Kidney epithelial cell (primary cell): ENCODE measurements at regions not wholly inside any gene's neighbourhood (a gene's known extent, or its start where the extent isn't known, plus 50 kb on each side); places are given as distances from the start of the nearest gene placed in this dataset.

Experiments used
- DNase-seq: peaks from one replicate; pipeline ENCODE4 v3.0.0-alpha.2; 2010; ENCODE audit warnings: low read depth
- H3K27me3 ChIP-seq: 2 replicates; pipeline ENCODE4 v1.6.0; 2011; ENCODE audit warnings: low read length; ENCODE audit not compliant: control insufficient read depth, insufficient read depth
- H3K36me3 ChIP-seq: 2 replicates; pipeline ENCODE4 v1.5.1; 2011; ENCODE audit warnings: low read length; ENCODE audit not compliant: control insufficient read depth, insufficient read depth
- H3K4me3 ChIP-seq: 2 replicates; pipeline ENCODE4 v1.5.1; 2011; ENCODE audit warnings: low read depth, mild to moderate bottlenecking, control low read depth, low read length
- TF ChIP-seq, protein P1 (sequence below): IDR thresholded peaks from 2 replicates; pipeline ENCODE4 v1.5.1; 2011; ENCODE audit warnings: mild to moderate bottlenecking, moderate library complexity, low read length, control low read depth, inconsistent platforms; ENCODE audit not compliant: insufficient read depth, poor library complexity, severe bottlenecking

DNA sequence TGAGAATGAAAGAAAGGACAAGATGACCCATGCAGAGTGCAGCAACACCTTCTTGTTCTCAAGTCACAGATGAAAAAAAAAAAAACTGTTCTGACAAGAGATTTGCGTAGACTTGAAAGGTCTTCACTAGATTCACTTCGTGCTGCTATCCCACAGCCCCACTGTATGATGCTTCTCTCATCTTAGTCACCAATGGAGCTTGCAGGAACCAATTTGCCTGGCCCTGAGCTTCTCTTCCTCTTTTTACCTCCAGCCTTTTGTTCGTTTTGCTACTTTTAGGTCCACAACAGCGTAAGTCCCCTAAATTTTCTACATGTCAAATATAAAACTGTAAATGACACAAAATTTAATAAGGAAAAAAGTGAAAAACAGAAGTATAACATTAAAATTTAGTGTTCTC is 107.9 kb upstream of the NAP1L1 start:
- no peak overlapping the region for H3K4me3 ChIP-seq
- no peak for DNase-seq
- H3K27me3 ChIP-seq = no peaks in the 10 kb centered on the region
- H3K36me3 ChIP-seq = no peaks in the 10 kb centered on the region
- TF ChIP-seq, protein P1, sequence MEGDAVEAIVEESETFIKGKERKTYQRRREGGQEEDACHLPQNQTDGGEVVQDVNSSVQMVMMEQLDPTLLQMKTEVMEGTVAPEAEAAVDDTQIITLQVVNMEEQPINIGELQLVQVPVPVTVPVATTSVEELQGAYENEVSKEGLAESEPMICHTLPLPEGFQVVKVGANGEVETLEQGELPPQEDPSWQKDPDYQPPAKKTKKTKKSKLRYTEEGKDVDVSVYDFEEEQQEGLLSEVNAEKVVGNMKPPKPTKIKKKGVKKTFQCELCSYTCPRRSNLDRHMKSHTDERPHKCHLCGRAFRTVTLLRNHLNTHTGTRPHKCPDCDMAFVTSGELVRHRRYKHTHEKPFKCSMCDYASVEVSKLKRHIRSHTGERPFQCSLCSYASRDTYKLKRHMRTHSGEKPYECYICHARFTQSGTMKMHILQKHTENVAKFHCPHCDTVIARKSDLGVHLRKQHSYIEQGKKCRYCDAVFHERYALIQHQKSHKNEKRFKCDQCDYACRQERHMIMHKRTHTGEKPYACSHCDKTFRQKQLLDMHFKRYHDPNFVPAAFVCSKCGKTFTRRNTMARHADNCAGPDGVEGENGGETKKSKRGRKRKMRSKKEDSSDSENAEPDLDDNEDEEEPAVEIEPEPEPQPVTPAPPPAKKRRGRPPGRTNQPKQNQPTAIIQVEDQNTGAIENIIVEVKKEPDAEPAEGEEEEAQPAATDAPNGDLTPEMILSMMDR = no peak

DNA sequence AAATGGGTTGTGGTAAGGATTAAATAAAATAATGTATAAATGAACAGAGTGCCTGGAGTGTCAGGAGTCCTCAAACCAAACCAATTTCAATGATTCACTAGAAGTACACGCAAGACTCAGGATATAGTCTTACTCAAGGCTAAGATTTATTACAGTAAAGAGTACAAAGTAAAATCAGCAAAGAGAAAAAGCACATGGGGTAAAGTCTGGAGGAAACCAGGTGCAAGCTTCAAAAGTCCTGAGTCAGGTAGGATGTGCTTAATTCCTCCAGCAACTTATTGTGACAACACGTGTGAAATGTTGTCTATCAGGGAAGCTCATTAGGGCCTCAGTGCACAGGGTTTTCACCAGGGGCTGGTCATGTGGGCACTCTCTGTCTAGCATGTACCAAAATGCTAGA is 105.8 kb upstream of the NAP1L1 start:
- Histone ChIP-seq H3K27me3 (no peaks in the 10 kb centered on the region), H3K4me3 (no peak overlapping the region), H3K36me3 (no peaks in the 10 kb centered on the region)
- no peak for DNase-seq
- TF ChIP-seq, protein P1 = no peak

DNA sequence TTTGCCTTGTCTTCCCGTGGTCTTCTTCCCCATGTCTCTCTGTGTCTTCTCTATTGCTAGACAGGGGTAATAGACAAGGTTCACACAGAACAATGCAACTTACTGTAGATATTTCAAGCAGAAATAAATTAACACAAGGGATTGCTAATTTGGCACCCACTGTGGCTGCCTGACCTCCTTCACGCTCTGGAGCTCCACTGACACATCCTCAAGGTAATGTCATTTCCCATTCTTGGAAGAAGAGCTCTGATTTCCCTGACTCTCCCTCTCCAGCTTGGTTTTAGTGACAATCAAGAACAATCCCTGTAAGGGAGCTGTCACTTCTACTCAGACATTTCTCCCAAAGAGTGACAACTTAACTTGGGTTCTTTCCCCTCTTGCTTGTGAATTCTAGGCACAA is 105.4 kb upstream of the NAP1L1 start:
- no peaks in the 10 kb centered on the region for H3K36me3 ChIP-seq
- TF ChIP-seq, protein P1 = no peak
- no peak for DNase-seq
- H3K27me3 ChIP-seq = no peaks in the 10 kb centered on the region
- H3K4me3 ChIP-seq = no peak overlapping the region

DNA sequence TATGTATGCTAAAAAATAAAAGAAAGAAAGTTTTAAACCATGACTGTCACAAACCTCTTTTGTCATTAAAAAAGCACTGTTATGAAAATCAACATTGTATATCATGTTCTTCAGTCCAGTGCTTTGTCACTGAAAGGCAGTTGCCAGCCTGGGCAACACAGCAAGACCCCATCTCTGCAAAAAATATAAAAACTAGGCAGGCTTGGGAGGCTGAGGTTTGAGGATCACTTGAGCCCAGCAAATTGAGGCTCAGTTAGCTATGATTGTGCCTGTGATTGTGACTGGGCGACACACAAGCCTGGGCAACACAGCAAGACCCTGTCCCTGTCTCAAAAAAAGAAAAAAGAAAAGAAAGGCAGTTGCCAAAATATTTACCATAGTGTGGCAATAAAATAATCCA is 102.7 kb upstream of the NAP1L1 start:
- DNase-seq = no peak
- TF ChIP-seq, protein P1 = no peak
- Histone ChIP-seq H3K27me3 (no peaks in the 10 kb centered on the region), H3K4me3 (no peak overlapping the region), H3K36me3 (no peaks in the 10 kb centered on the region)

DNA sequence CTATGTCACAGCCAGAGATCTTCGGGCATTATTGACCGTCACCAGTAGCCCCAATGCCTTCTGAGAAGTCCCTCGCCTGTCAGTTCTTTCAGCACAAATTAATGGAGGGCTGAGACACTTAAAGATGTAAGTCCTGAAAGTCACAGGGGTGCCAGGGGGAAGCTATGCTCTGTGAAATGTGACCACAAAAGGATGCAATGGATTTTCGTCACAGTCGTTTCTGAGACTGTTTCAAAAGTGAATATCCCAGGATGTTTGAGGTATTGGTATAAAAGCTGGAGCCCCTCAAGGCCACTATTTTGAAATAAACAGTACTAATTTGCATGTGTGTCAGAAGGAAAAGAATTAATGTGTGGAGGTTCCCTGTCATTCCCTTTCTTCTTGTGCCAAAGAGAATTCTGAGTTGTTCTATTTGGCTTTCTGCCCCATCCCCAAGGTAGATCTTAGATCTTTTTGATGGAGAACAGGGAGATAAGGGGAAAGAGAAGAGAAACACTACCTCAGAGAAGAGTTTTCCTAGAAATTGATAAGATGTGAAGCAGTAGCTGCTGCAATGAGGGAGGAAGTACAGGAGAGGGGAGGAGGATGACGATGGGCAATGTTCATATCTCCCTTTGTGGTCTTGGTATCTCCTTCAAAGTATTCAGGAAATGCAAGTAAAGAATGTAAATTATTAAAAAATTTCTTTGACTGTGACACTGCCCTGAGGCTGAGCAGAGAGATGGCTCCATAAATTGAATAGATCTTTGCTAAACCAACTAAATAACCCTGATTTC is 101.8 kb upstream of the NAP1L1 start:
- TF ChIP-seq, protein P1 = no peak
- no peak for DNase-seq
- no peaks in the 10 kb centered on the region for H3K36me3 ChIP-seq
- H3K4me3 ChIP-seq = no peak overlapping the region
- H3K27me3 ChIP-seq = no peaks in the 10 kb centered on the region
